Retinal pigment epithelial cell (primary cell): ENCODE measurements at regions not wholly inside any gene's neighbourhood (a gene's known extent, or its start where the extent isn't known, plus 50 kb on each side); places are given as distances from the start of the nearest gene placed in this dataset.

Source experiments
- DNase-seq: peaks from one replicate; pipeline ENCODE4 v3.0.0-alpha.2; 2010; ENCODE audit warnings: low read depth
- H3K4me3 ChIP-seq: 2 replicates; pipeline ENCODE4 v1.5.1; 2011; ENCODE audit warnings: mild to moderate bottlenecking, low read length, control low read depth, moderate library complexity
- CTCF ChIP-seq: conservative IDR thresholded peaks from 2 replicates; pipeline ENCODE4 v1.5.1; 2011; ENCODE audit warnings: low read depth, low read length, control low read depth, inconsistent platforms

DNA sequence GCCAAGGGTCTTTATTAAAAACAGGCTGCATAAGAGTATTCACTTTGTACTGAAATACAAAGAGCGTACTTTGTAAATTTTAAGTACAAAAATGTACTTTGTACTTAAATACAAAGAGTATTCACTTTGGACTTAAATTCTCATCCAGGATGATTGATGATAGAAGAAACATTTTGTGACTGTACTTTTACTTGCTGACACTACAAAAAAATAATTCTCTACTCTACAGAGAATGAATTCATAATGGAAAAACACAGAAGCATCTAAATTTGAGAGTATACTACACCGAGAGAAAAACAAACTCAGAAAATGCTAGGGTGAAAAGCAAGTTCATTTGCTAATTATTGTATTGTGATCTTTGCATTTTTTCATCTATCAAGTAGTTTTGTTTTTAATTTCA lies 54.4 kb upstream of the STXBP5 start:
- no peak for TF ChIP-seq CTCF
- no peak for DNase-seq
- no peak overlapping the region for H3K4me3 ChIP-seq

GRCh38 chr6:147150293-147150692 lies 53.9 kb upstream of the STXBP5 start:
- H3K4me3 ChIP-seq = no peak overlapping the region
- no peak for DNase-seq
- no peak for TF ChIP-seq CTCF
